HT1080 (cell line): ENCODE measurements at regions not wholly inside any gene's neighbourhood (a gene's known extent, or its start where the extent isn't known, plus 50 kb on each side); places are given as distances from the start of the nearest gene placed in this dataset.
A peak's percentile ranks its signal among the peaks of the same experiment; 100 is the strongest.
"Not testable (repeated sequence)": the region's sequence is repeated elsewhere in the genome, so short reads cannot be mapped to it uniquely, and the experiment has no call there.

Experiments used
- DNase-seq: peaks from one replicate; pipeline ENCODE4 v3.0.0-alpha.2; 2015; ENCODE audit warnings: low read depth

GRCh38 chr3:10657339-10657738 lies 152.0 kb upstream of the ATP2B2 start:
- not testable (repeated sequence) for DNase-seq

- no peak for DNase-seq
These were observed 150.4 kb upstream of the SLC6A11 start for GRCh38 chr3:10665592-10665991.

GRCh38 chr3:10666621-10667020 lies 149.4 kb upstream of the SLC6A11 start:
- no peak for DNase-seq

GRCh38 chr3:10667269-10667668 lies 148.8 kb upstream of the SLC6A11 start:
- no peak for DNase-seq

- DNase-seq, result no peak
These were observed 148.0 kb upstream of the SLC6A11 start for GRCh38 chr3:10667901-10668476.

- DNase-seq, result no peak
These were observed 146.5 kb upstream of the SLC6A11 start for GRCh38 chr3:10669490-10670048.

GRCh38 chr3:10672422-10672821 lies 143.6 kb upstream of the SLC6A11 start:
- no peak for DNase-seq

GRCh38 chr3:10674578-10674977 lies 141.4 kb upstream of the SLC6A11 start:
- DNase-seq, result no peak

- DNase-seq, result no peak
These were observed 139.1 kb upstream of the SLC6A11 start for GRCh38 chr3:10676905-10677304.

GRCh38 chr3:10678796-10679376 lies 137.1 kb upstream of the SLC6A11 start:
- DNase-seq, result no peak

- no peak for DNase-seq
These were observed 135.2 kb upstream of the SLC6A11 start for GRCh38 chr3:10680796-10681195.

- DNase-seq, result no peak
These were observed 133.3 kb upstream of the SLC6A11 start for GRCh38 chr3:10682692-10683091.

GRCh38 chr3:10683106-10683505 lies 132.9 kb upstream of the SLC6A11 start:
- no peak for DNase-seq

GRCh38 chr3:10688126-10688525 lies 127.9 kb upstream of the SLC6A11 start:
- DNase-seq, result no peak

- DNase-seq, result no peak
These were observed 127.4 kb upstream of the SLC6A11 start for GRCh38 chr3:10688548-10689172.

- DNase-seq, result no peak
These were observed 123.9 kb upstream of the SLC6A11 start for GRCh38 chr3:10692039-10692622.

- peak; percentile 7 for DNase-seq
These were observed 122.6 kb upstream of the SLC6A11 start for GRCh38 chr3:10693457-10693856.

GRCh38 chr3:10694179-10694578 lies 121.8 kb upstream of the SLC6A11 start:
- no peak for DNase-seq

- not testable (repeated sequence) for DNase-seq
These were observed 120.8 kb upstream of the SLC6A11 start for GRCh38 chr3:10695186-10695585.

GRCh38 chr3:10695595-10696285 lies 120.3 kb upstream of the SLC6A11 start:
- no peak for DNase-seq

GRCh38 chr3:10697918-10698317 lies 118.1 kb upstream of the SLC6A11 start:
- DNase-seq, result peak; percentile 25

- DNase-seq, result no peak
These were observed 115.2 kb upstream of the SLC6A11 start for GRCh38 chr3:10700821-10701220.
